Endothelial cell of hepatic sinusoid (primary cell): ENCODE measurements at regions not wholly inside any gene's neighbourhood (a gene's known extent, or its start where the extent isn't known, plus 50 kb on each side); places are given as distances from the start of the nearest gene placed in this dataset.

Experiments
- in situ Hi-C: cut with HindIII; loops from 2 replicates; pipeline ENCODE4 v1.10.0; 2017; ENCODE audit warnings: low sequenced_read_pairs

- in situ Hi-C loops: loop anchor here (5.0 kb wide), 1 partner anchor 54 kb away; no protein-coding TSS in a partner anchor
Observed at GRCh38 chr1:226816576-226816975, 53.8 kb upstream of the PSEN2 start.

DNA sequence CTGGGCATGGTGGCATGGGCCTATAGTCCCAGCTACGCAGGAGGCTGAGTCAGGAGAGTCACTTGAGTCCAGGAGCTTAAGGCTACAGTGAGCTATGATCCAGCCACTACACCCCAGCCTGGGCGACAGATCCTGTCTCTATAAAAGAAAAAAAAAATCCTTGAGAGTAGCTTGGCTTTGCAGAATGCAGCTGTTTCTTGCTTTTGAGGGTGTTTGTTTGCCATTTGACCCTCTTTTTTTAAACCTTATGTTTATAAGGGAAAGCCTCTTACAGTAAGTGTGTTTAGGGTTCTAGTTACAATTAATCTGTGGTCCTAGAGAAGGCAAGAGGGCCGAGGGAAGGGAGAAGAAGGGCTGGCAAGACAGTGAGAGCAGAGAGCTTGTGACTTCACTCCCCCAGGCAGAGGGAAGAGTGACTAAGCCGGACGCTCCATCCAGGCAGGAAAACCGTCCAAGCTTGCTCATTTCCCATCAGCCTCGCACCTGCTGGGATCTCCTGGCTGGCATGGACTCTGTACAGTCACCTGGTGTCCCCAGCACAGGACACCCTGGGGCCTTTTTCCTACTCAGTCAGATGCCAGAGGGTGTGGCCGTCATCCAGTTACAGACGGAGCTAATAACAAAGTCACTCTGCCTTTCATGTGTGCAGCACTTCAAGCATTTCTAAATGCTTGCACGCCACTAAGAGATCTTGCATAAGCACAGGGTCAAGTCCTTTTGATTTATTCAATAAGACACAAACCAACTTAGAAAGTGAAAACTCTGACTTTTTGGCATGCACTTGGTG, 55.5 kb upstream of the PSEN2 start:
- in situ Hi-C loops: loop anchor here (5.0 kb wide), 1 partner anchor 53 kb away; no protein-coding TSS in a partner anchor

DNA sequence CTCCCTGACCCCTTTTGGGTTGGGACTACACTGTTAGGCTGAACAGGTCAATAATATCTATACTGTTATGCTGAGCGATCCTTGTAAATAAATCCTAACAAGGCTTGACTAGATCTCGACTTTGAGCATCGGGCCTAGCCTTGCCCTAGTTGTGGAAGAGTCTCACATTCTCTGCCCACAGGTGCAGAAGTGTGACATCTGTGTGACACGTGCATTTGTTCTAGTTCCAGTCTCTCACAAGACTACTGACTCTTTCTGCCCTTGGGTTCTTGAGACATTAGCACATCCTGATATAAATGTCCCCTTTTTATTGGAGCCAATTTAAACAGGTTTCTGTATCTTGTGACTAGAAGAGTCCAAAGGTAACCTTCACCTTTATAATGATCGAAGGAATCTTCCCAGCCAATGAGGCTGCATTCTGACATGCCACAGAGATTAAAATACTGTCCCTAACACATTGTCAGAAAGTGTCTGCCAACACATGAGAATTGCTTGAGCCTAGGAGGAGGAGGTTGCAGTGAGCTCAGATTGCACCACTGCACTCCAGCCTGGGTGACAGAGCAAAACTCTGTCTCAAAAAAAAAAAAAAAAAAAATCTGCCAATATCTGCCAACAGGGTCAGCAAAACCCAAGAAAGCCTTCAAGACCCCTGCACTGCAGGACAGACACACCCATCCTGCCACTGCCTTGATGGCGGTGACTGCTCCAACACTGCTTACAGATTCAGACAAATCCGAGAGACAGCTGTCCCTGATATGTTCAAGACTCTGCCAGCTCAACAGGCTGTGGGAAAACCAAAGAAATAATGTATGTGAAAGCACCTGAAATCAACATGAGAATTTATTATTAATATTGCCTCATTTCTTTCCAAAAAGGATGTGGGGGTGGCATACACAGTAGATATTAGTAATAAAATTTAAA, 56.5 kb upstream of the PSEN2 start:
- in situ Hi-C loops: no loop called here

DNA sequence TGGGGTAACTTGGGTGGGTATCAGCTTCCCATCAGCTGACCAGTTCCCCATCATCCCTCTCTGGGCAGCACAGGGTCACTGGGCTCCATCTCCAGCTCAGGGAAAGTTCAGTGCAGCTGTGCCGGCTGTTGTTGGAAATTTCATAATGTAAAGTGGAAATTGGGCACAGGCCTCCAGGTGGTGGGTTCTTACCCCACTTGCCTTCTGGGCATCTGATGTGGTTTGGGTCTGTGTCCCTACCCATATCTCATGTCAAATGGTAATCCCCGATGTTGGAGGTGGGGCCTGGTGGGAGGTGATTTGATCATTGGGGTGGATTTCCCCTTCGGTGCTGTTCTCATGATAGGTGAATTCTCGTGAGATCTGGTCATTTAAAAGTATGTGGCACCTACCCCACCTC, 59.7 kb upstream of the PSEN2 start:
- in situ Hi-C loops: no loop called here

- in situ Hi-C loops: no loop called here
Observed at GRCh38 chr1:226809785-226810571, 60.4 kb upstream of the PSEN2 start.

GRCh38 chr1:226808501-226808900, 61.9 kb upstream of the PSEN2 start:
- in situ Hi-C loops: no loop called here

- in situ Hi-C loops: no loop called here
Observed at GRCh38 chr1:226806988-226807387, 63.4 kb upstream of the PSEN2 start.

DNA sequence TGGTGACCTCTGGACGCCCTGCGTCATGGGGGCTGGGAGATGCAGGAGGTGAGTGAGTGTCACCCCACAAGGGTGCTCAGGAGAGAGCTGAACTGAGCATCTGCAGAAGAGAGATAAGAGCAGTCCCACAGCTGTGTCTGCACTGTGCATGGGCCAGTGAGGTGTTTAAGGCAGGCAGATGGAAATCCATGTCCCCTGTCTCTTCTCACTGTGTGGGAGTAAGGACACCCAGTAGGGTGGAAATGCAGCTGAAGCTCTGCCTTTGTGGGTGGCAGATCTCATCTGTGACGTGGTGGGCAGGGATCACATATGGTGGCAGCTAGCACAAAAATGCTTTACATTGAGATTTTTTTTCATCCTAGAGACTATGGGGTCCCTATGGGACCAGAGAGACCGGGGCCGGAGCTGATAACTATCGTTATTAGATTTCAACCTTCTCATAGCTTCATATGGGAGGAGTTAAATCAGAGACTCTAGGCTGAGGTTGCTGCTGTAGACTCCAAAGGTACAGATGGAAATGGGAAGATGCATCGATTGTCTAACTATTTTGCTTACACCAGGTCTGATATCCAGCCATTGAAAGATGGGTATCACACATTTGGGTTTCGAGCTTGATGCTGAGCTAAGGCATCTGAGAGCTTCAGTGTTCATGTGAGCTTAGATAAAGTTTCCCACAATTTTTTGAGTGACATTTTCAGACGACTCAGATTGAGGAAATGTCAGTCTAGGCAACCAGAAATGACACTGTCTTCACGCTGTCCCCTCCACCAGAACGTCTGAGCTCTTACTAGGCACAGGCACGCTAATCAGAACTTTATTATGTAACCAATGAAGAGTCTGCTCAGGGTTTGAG, 65.3 kb upstream of the PSEN2 start:
- in situ Hi-C loops: no loop called here

GRCh38 chr1:226800763-226801380, 61.8 kb upstream of the ITPKB start:
- in situ Hi-C loops: no loop called here

- in situ Hi-C loops: no loop called here
Observed at GRCh38 chr1:226799634-226800281, 60.7 kb upstream of the ITPKB start.

GRCh38 chr1:226798427-226799411, 59.6 kb upstream of the ITPKB start:
- in situ Hi-C loops: no loop called here

- in situ Hi-C loops: no loop called here
Observed at GRCh38 chr1:226797151-226797550, 58.1 kb upstream of the ITPKB start.

DNA sequence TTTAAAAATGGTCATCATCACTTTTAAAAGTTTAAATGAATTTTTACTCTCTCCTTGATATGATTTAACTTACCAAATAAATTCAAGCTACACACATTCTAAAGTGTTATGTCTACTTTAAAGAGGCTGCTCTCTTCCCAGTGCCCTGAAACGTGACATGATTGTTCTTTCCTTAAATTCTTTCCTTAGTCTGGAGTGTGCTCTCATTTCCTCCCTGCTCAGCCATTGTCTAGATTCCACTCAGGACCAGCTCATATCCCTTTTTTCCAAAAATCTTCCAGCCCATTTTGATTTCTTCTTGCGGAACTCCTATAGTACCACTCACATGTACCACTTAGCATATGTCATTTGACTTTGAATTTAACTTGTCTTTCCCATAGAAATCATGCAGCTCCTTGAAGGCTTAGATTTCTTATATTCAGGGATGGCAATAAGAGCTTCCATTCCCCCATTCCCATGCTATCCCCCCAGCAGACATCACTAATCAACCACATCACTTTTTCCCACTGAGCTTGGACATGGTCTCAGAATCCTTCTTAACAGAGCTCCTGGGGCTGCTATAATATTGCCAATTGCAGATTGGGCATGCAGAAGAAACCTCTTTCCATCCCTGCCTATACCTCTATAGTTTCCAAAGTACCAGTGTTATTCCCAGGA, 54.7 kb upstream of the ITPKB start:
- in situ Hi-C loops: no loop called here

- in situ Hi-C loops: no loop called here
Observed at GRCh38 chr1:226792368-226792767, 53.3 kb upstream of the ITPKB start.

DNA sequence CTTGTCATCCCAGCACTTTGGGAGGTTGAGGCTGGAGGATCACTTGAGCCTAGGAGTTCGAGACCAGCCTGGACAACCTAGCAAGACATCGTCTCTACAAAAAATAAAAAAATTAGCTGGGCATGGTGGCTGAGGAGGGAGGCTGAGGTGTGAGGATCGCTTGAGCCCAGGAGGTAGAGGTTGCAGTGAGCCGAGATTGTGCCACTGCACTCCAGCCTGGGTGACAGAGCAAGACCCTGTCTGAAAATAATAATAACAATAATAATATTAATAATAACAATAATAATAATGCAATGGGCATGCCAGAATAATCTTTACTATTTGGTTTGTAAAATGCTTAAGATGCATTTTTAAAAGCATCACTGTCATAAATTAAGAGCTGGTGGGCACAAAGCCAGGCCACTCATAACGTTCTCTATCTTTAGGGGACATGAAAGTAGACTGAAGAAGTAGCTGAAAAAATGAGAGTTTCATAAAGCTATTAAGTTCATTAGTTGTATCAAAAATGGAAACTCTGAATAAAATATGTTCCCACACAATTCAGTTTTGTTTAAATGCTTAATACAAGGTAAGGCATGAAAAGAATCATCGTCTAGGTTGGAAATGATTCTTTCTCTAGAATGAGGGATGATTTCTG, 51.6 kb upstream of the ITPKB start:
- in situ Hi-C loops: no loop called here

- in situ Hi-C loops: no loop called here
Observed at GRCh38 chr1:226788965-226789364, 49.9 kb upstream of the ITPKB start.
